ENCODE measurements at regions not wholly inside any gene's neighbourhood (a gene's known extent, or its start where the extent isn't known, plus 50 kb on each side); places are given as distances from the start of the nearest gene placed in this dataset.
A peak's percentile ranks its signal among the peaks of the same experiment; 100 is the strongest.

GRCh38 chr14:106308839-106309389 is 782.5 kb downstream of the TMEM121 start:
- no peaks in the 10 kb centered on the region for H3K9me3 ChIP-seq
- no peak overlapping the region for H3K27ac ChIP-seq
- DNase-seq, result peak; percentile 57
- TF ChIP-seq EP300 (IDR thresholded peaks at IDR 0.05; ENCODE audit: low read depth), result no peak
- no peak for TF ChIP-seq POLR2A (IDR thresholded peaks at IDR 0.05)
- TF ChIP-seq POLR2AphosphoS5 (IDR thresholded peaks at IDR 0.05), result no peak
- TF ChIP-seq CTCF (IDR thresholded peaks at IDR 0.05), result peak; percentile 32 to 43 (median 37)
- intact Hi-C loops (cut with DNase I; ENCODE audit: low total_unique reads), result no loop called here
- no peak overlapping the region for H3K4me3 ChIP-seq
- H3K27me3 ChIP-seq, result peaks cover 12% of the 10 kb centered on the region
- no peaks in the 10 kb centered on the region for H3K4me1 ChIP-seq
- H3K36me3 ChIP-seq, result no peaks in the 10 kb centered on the region
- in situ Hi-C loops (cut with MboI; ENCODE audit: low pct_ligation_motif_present in 1 of 4, low pct_unique_long_range_greater_than_20kb in 1 of 4, low sequenced_read_pairs in 3 of 4), result no loop called here
- 37% methylated on average over 17 of the region's 17 CpGs; no CpG with 5 or more reads in 1 of the 2 donors for WGBS, 2 donors (ENCODE audit: low coverage in 1 of 2)

GRCh38 chr14:106309423-106309822 is 783.0 kb downstream of the TMEM121 start:
- no peaks in the 10 kb centered on the region for H3K36me3 ChIP-seq
- H3K9me3 ChIP-seq, result no peaks in the 10 kb centered on the region
- 79% methylated on average over 2 of the region's 2 CpGs; no CpG with 5 or more reads in 1 of the 2 donors for WGBS, 2 donors (ENCODE audit: low coverage in 1 of 2)
- H3K4me3 ChIP-seq, result no peak overlapping the region
- no peaks in the 10 kb centered on the region for H3K4me1 ChIP-seq
- TF ChIP-seq CTCF (IDR thresholded peaks at IDR 0.05), result no peak
- H3K27me3 ChIP-seq, result peaks cover 7% of the 10 kb centered on the region
- in situ Hi-C loops (cut with MboI; ENCODE audit: low pct_ligation_motif_present in 1 of 4, low pct_unique_long_range_greater_than_20kb in 1 of 4, low sequenced_read_pairs in 3 of 4) (no loop called here), intact Hi-C loops (cut with DNase I; ENCODE audit: low total_unique reads) (no loop called here)
- no peak overlapping the region for H3K27ac ChIP-seq
- DNase-seq, result no peak

- DNase-seq, result no peak
- Histone ChIP-seq H3K4me3 (no peak overlapping the region), H3K27me3 (peaks cover under 1% of the 10 kb centered on the region), H3K36me3 (no peaks in the 10 kb centered on the region), H3K27ac (no peak overlapping the region), H3K9me3 (no peaks in the 10 kb centered on the region), H3K4me1 (no peaks in the 10 kb centered on the region)
- intact Hi-C loops (cut with DNase I; ENCODE audit: low total_unique reads), result no loop called here
- TF ChIP-seq POLR2AphosphoS5 (IDR thresholded peaks at IDR 0.05) (no peak), POLR2A (IDR thresholded peaks at IDR 0.05) (no peak), EP300 (IDR thresholded peaks at IDR 0.05; ENCODE audit: low read depth) (no peak), CTCF (IDR thresholded peaks at IDR 0.05) (no peak)
- WGBS, 2 donors (ENCODE audit: low coverage in 1 of 2), result 41 to 54% methylated on average over 4 of the region's 4 CpGs
- in situ Hi-C loops (cut with MboI; ENCODE audit: low pct_ligation_motif_present in 1 of 4, low pct_unique_long_range_greater_than_20kb in 1 of 4, low sequenced_read_pairs in 3 of 4), result no loop called here
These were observed 789.1 kb downstream of the TMEM121 start for GRCh38 chr14:106315436-106315835.

- in situ Hi-C loops (cut with MboI; ENCODE audit: low pct_ligation_motif_present in 1 of 4, low pct_unique_long_range_greater_than_20kb in 1 of 4, low sequenced_read_pairs in 3 of 4), result no loop called here
- 0 to 42% methylated on average over 2 to 5 of the region's 5 CpGs for WGBS, 2 donors (ENCODE audit: low coverage in 1 of 2)
These were observed 791.2 kb downstream of the TMEM121 start for GRCh38 chr14:106317593-106317992.

More at GRCh38 chr14:106317593-106317992, 791.2 kb downstream of the TMEM121 start:
- Histone ChIP-seq H3K9me3 (no peaks in the 10 kb centered on the region), H3K27ac (no peak overlapping the region), H3K4me3 (no peak overlapping the region), H3K36me3 (no peaks in the 10 kb centered on the region), H3K27me3 (no peaks in the 10 kb centered on the region), H3K4me1 (no peaks in the 10 kb centered on the region)
- intact Hi-C loops (cut with DNase I; ENCODE audit: low total_unique reads), result no loop called here
- TF ChIP-seq POLR2AphosphoS5 (IDR thresholded peaks at IDR 0.05), result no peak
- no peak for TF ChIP-seq EP300 (IDR thresholded peaks at IDR 0.05; ENCODE audit: low read depth)
- TF ChIP-seq CTCF (IDR thresholded peaks at IDR 0.05), result no peak
- TF ChIP-seq POLR2A (IDR thresholded peaks at IDR 0.05), result no peak
- DNase-seq, result no peak
